ENCODE measurements at regions not wholly inside any gene's neighbourhood (a gene's known extent, or its start where the extent isn't known, plus 50 kb on each side); places are given as distances from the start of the nearest gene placed in this dataset.

- no peak for TF ChIP-seq TCF7L2 (IDR thresholded peaks at IDR 0.05; ENCODE audit: low read depth, low read length)
- no peak for TF ChIP-seq CTCF (IDR thresholded peaks at IDR 0.05)
Measured at GRCh38 chr5:18101532-18101931, 467.3 kb downstream of the TAF11L14 start.
